ENCODE measurements at regions not wholly inside any gene's neighbourhood (a gene's known extent, or its start where the extent isn't known, plus 50 kb on each side); places are given as distances from the start of the nearest gene placed in this dataset.

DNA sequence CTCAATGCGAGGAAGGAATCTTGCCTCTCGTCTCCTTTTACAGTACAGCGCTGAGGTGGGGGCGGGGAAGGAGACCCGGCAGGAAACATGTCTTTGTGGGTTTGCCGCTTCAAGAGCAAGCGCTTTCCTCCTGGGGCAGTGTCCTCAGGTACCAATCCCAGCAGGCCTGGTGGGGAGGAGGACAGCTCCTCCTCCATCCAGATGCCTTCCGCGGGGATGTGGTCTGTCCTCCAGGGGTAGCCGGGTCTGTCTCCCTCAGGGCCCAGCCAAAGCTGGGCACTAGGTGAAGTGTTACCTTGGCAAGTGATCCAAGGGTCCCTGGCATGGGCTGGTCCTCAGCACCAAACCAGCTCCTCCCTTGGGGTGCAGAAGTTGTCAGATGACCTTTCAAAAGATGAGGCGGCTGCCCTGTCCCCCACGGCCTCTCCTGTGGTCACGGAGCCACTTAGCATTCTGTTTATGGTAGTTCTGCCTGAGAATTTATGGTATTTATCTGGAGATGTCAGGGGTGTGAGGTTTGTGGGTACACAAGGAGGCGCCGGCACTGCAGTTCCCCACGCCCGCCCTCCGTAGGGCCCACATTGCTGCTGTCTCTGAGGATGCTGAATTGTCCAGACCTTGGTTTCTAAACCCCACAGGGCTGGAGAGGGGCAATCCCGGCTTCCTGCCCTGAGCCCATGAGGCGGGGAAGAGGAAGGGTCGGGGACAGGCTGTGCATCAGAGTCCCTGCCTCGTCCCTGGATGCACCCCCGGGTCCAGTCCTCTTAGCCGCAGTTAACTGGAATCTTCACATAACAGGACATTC, 93.5 kb upstream of the ANO1 start:
- H3K4me2 ChIP-seq (ENCODE audit: low read depth, low read length, poor library complexity, severe bottlenecking): no peak overlapping the region
- H3K9ac ChIP-seq (ENCODE audit: low read length): no peak overlapping the region
- no peaks in the 10 kb centered on the region for H3F3A ChIP-seq (ENCODE audit: insufficient read depth)
- no peak for TF ChIP-seq EZH2phosphoT487 (conservative IDR thresholded peaks at IDR 0.05; ENCODE audit: low read length)
- TF ChIP-seq, protein P1, sequence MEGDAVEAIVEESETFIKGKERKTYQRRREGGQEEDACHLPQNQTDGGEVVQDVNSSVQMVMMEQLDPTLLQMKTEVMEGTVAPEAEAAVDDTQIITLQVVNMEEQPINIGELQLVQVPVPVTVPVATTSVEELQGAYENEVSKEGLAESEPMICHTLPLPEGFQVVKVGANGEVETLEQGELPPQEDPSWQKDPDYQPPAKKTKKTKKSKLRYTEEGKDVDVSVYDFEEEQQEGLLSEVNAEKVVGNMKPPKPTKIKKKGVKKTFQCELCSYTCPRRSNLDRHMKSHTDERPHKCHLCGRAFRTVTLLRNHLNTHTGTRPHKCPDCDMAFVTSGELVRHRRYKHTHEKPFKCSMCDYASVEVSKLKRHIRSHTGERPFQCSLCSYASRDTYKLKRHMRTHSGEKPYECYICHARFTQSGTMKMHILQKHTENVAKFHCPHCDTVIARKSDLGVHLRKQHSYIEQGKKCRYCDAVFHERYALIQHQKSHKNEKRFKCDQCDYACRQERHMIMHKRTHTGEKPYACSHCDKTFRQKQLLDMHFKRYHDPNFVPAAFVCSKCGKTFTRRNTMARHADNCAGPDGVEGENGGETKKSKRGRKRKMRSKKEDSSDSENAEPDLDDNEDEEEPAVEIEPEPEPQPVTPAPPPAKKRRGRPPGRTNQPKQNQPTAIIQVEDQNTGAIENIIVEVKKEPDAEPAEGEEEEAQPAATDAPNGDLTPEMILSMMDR (IDR thresholded peaks at IDR 0.05; ENCODE audit: insufficient read depth, low read length, poor library complexity, severe bottlenecking): no peak
- no peak overlapping the region for H2AFZ ChIP-seq (ENCODE audit: low read depth, low read length, severe bottlenecking)
- no peaks in the 10 kb centered on the region for H3K79me2 ChIP-seq (ENCODE audit: insufficient read depth, low read length)
- no peaks in the 10 kb centered on the region for H3K9me2 ChIP-seq (replicated peaks; ENCODE audit: insufficient read depth, low read length)
- no peak overlapping the region for H3K27ac ChIP-seq (ENCODE audit: low read depth, low read length)
- no peaks in the 10 kb centered on the region for H3K9me3 ChIP-seq (ENCODE audit: insufficient read depth, low read length)
- H4K20me1 ChIP-seq (ENCODE audit: low read depth, low read length): no peaks in the 10 kb centered on the region
- H3K27me3 ChIP-seq (ENCODE audit: low read length): no peaks in the 10 kb centered on the region
- H3K4me3 ChIP-seq (ENCODE audit: insufficient read depth, low read length, poor library complexity, severe bottlenecking): no peak overlapping the region
- H3K36me3 ChIP-seq (ENCODE audit: low read length): no peaks in the 10 kb centered on the region

DNA sequence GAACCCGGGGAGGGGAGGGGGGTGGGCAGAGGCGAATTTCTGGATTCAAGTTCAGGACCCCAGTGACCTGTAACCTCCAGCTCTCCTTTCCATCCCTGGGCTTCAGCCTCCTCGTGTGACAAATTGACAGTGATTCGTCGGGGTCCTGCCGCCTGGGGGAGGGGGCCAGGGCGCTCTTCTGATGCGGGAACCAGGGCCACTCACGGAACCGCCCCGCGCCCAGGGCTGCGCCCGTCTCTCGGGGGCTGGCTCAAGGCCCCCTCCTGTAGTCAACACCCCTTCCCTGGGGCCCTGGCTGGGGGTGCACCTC, 92.8 kb upstream of the ANO1 start:
- Histone ChIP-seq H3K4me3 (ENCODE audit: insufficient read depth, low read length, poor library complexity, severe bottlenecking) (no peak overlapping the region), H4K20me1 (ENCODE audit: low read depth, low read length) (no peaks in the 10 kb centered on the region), H3K9me2 (replicated peaks; ENCODE audit: insufficient read depth, low read length) (no peaks in the 10 kb centered on the region), H3K27ac (ENCODE audit: low read depth, low read length) (no peak overlapping the region), H3F3A (ENCODE audit: insufficient read depth) (no peaks in the 10 kb centered on the region), H3K36me3 (ENCODE audit: low read length) (no peaks in the 10 kb centered on the region), H3K27me3 (ENCODE audit: low read length) (no peaks in the 10 kb centered on the region), H3K79me2 (ENCODE audit: insufficient read depth, low read length) (no peaks in the 10 kb centered on the region), H3K9me3 (ENCODE audit: insufficient read depth, low read length) (no peaks in the 10 kb centered on the region), H3K4me2 (ENCODE audit: low read depth, low read length, poor library complexity, severe bottlenecking) (no peak overlapping the region), H3K9ac (ENCODE audit: low read length) (no peak overlapping the region), H2AFZ (ENCODE audit: low read depth, low read length, severe bottlenecking) (no peak overlapping the region)
- TF ChIP-seq EZH2phosphoT487 (conservative IDR thresholded peaks at IDR 0.05; ENCODE audit: low read length): no peak
- TF ChIP-seq, protein P1 (IDR thresholded peaks at IDR 0.05; ENCODE audit: insufficient read depth, low read length, poor library complexity, severe bottlenecking): no peak

DNA sequence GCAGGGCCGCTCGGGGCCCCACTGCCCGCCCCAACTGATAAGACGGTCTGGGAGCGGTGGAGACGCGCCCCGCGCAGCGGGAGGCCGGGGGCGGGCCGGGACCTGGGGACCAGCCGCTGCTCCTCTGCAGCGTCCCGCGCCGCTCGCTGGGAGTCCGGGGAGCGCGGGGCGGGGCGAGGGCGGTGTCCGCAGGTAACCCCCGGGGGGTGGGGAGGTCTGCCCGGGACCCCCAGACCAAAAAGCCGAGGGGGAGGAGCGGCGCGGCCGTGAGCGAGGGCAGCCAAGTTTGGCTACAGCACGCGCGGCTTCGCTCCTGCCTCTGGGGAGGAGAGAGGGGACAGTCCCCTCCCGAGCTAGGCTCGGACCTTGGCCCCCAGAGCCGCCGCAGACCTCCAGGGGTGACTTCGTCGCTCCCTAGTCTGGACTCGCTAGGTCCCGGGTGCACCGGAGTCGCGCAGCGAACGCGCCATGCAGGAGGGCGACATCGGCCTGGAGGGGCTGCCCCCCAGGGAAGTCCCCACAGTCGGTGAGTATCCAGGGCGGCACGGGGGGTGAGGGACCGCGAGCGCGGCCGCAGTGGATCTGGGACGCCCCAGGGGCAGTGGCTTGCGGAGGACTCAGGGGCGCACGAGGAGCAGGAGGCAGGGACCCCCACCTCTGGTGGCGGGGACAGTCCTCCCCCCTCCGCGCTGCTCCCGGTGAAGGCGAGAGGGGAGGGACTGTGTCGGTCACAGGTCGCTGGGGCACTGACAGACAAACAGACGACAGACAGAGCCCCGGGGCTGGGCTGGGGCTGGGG, 92.3 kb upstream of the ANO1 start:
- TF ChIP-seq, protein P1 (IDR thresholded peaks at IDR 0.05; ENCODE audit: insufficient read depth, low read length, poor library complexity, severe bottlenecking): no peak
- TF ChIP-seq EZH2phosphoT487 (conservative IDR thresholded peaks at IDR 0.05; ENCODE audit: low read length): no peak
- Histone ChIP-seq H3K9me3 (ENCODE audit: insufficient read depth, low read length) (no peaks in the 10 kb centered on the region), H3K9me2 (replicated peaks; ENCODE audit: insufficient read depth, low read length) (no peaks in the 10 kb centered on the region), H3K27ac (ENCODE audit: low read depth, low read length) (no peak overlapping the region), H3K36me3 (ENCODE audit: low read length) (no peaks in the 10 kb centered on the region), H3F3A (ENCODE audit: insufficient read depth) (no peaks in the 10 kb centered on the region), H3K4me2 (ENCODE audit: low read depth, low read length, poor library complexity, severe bottlenecking) (no peak overlapping the region), H3K9ac (ENCODE audit: low read length) (no peak overlapping the region), H3K79me2 (ENCODE audit: insufficient read depth, low read length) (no peaks in the 10 kb centered on the region), H2AFZ (ENCODE audit: low read depth, low read length, severe bottlenecking) (no peak overlapping the region), H3K4me3 (ENCODE audit: insufficient read depth, low read length, poor library complexity, severe bottlenecking) (no peak overlapping the region), H3K27me3 (ENCODE audit: low read length) (no peaks in the 10 kb centered on the region), H4K20me1 (ENCODE audit: low read depth, low read length) (no peaks in the 10 kb centered on the region)
